HG02884 (cell line): ENCODE measurements at regions not wholly inside any gene's neighbourhood (a gene's known extent, or its start where the extent isn't known, plus 50 kb on each side); places are given as distances from the start of the nearest gene placed in this dataset.
"Not testable (repeated sequence)": the region's sequence is repeated elsewhere in the genome, so short reads cannot be mapped to it uniquely, and the experiment has no call there.

Experiments used
- ATAC-seq: cut with Tn5 transposase; IDR thresholded peaks from one replicate; pipeline ENCODE4 v1.9.1; 2021; ENCODE audit warnings: mild to moderate bottlenecking, moderate library complexity; ENCODE audit not compliant: unreplicated experiment

GRCh38 chr4:25981749-25982148 is 67.7 kb downstream of the SMIM20 start:
- ATAC-seq: no peak

- ATAC-seq: no peak
Observed at GRCh38 chr4:25982962-25983361, 68.9 kb downstream of the SMIM20 start.

- no peak for ATAC-seq
Observed at GRCh38 chr4:25984266-25984665, 70.2 kb downstream of the SMIM20 start.

GRCh38 chr4:25984796-25985195 is 70.8 kb downstream of the SMIM20 start:
- no peak for ATAC-seq

GRCh38 chr4:25986807-25987206 is 72.8 kb downstream of the SMIM20 start:
- ATAC-seq: no peak

- ATAC-seq: no peak
Observed at GRCh38 chr4:25991340-25991739, 77.3 kb downstream of the SMIM20 start.

- ATAC-seq: peak; percentile 56
Observed at GRCh38 chr4:25993395-25994185, 79.6 kb downstream of the SMIM20 start.

- ATAC-seq: not testable (repeated sequence)
Observed at GRCh38 chr4:25994577-25994976, 80.6 kb downstream of the SMIM20 start.

- ATAC-seq: no peak
Observed at GRCh38 chr4:26000274-26000950, 86.4 kb downstream of the SMIM20 start.

- no peak for ATAC-seq
Observed at GRCh38 chr4:26001413-26001812, 87.4 kb downstream of the SMIM20 start.

GRCh38 chr4:26001816-26002215 is 87.8 kb downstream of the SMIM20 start:
- ATAC-seq: no peak

GRCh38 chr4:26003056-26003455 is 89.0 kb downstream of the SMIM20 start:
- ATAC-seq: no peak

GRCh38 chr4:26004290-26004689 is 90.3 kb downstream of the SMIM20 start:
- ATAC-seq: no peak

- no peak for ATAC-seq
Observed at GRCh38 chr4:26005764-26006163, 91.7 kb downstream of the SMIM20 start.

GRCh38 chr4:26008737-26009136 is 94.7 kb downstream of the SMIM20 start:
- no peak for ATAC-seq

- no peak for ATAC-seq
Observed at GRCh38 chr4:26009502-26009901, 95.5 kb downstream of the SMIM20 start.

GRCh38 chr4:26010304-26010703 is 96.3 kb downstream of the SMIM20 start:
- ATAC-seq: no peak

- no peak for ATAC-seq
Observed at GRCh38 chr4:26013629-26014028, 99.6 kb downstream of the SMIM20 start.

GRCh38 chr4:26015133-26015651 is 101.2 kb downstream of the SMIM20 start:
- ATAC-seq: no peak

GRCh38 chr4:26015906-26016305 is 101.9 kb downstream of the SMIM20 start:
- ATAC-seq: no peak

- no peak for ATAC-seq
Observed at GRCh38 chr4:26017531-26017930, 103.5 kb downstream of the SMIM20 start.
